DMS 273 treated with DMSO at 0.1 percent for 48 hours (cell line): ENCODE measurements at regions not wholly inside any gene's neighbourhood (a gene's known extent, or its start where the extent isn't known, plus 50 kb on each side); places are given as distances from the start of the nearest gene placed in this dataset.
"Not testable (repeated sequence)": the region's sequence is repeated elsewhere in the genome, so short reads cannot be mapped to it uniquely, and the experiment has no call there.

ENCODE experiments used
- DNase-seq: peaks from one replicate; lab custom pipeline; 2025; lab: John Stamatoyannopoulos, UW

- no peak for DNase-seq
Observed at GRCh38 chr5:97544678-97545077, 361.6 kb upstream of the RIOK2 start.

DNA sequence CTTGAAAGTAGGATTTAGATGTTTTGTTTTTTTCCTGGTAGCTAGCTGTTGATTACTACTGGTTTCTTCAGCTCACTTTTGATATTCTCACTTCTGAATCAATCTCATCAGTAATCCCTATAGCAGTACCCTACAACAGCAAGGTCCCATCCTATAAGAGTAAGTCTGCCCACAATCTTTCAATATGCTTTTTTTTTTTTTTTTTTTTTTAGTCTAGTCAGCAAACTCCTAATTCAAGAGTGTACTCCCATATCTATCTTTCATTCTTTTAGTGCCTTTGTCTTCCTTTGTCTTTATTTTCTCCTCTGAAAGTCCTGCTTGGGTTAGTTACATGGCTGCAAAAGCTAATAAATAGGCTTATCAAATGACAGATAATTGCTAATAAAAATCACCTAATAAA, 362.4 kb upstream of the RIOK2 start:
- DNase-seq = no peak

- no peak for DNase-seq
Observed at GRCh38 chr5:97545886-97546535, 363.0 kb upstream of the RIOK2 start.

GRCh38 chr5:97547430-97547829, 364.4 kb upstream of the RIOK2 start:
- no peak for DNase-seq

GRCh38 chr5:97547999-97548738, 365.1 kb upstream of the RIOK2 start:
- no peak for DNase-seq

DNA sequence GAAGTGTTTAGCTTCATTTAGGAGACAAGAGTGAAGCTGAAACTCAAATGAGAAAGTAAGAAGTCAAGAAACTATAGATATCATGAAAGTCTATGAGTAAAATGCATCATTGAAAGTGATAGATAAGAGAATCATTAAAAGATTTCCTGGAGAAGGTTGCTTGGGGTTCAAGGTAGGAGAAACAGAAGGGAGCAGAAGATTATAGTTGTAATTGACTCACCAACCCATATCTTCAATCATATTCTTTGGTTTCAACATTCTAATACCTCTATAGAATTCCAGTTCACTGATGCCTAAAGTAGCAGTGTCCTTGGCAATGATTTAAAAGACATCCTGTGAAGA, 365.7 kb upstream of the RIOK2 start:
- no peak for DNase-seq

- no peak for DNase-seq
Observed at GRCh38 chr5:97549496-97549895, 366.4 kb upstream of the RIOK2 start.

GRCh38 chr5:97550164-97550563, 367.1 kb upstream of the RIOK2 start:
- DNase-seq = no peak

DNA sequence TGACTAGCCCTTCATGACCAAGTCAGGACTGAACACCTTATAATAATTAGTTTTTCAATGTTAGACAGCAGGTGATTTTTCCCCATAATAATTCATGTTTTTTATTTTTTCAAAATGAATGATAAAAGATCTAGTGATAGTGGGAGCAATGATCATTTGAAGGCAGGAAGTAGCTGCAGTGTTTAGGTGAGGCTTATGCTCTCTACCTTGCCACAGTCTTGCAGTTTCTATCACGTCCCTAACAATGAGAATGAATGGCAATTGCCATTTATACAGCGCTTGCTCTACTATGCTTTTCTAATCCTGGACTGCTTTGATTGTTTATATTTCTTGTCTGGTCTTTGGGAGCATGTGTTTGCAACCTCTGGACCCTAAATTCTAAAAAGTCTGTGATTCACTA, 367.8 kb upstream of the RIOK2 start:
- no peak for DNase-seq

DNA sequence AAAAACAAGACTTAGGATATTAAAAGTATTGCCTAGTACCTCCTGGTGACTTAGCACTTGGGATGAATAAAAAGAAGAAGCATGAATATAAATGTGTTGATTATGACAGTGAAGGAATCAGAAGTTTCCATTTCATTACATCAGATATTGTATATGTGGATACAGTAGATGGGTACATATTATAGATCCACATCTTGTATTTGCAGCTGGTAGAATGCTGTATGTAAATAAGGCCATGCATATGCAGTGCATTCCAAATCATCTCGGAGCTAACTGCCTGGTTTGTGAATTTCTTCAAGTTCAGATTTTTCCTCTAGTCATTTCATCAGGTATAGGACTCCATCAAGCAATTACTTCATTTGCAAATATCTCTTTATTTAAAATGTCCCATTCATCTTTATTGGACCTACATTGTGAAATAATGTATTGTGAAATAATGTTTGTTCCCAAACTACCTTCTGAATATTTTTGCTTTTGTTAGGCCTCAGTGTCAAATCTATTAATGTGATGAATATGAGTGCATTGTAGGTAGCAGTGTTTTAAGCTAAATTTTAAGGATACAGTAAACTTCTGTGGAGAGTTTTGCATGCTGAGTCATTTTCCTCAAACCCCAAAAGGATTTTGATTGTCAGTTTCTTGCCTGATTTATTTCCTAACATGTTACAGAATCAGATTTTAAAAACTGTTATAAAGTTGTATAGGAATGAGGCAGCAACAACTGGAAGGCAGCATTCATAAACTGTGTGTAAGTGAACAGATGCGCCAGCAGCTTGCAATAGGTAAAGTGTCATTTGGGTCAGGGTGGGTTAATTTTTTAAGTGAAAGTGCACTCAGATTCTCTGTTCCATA, 370.8 kb upstream of the RIOK2 start:
- DNase-seq = no peak

- no peak for DNase-seq
Observed at GRCh38 chr5:97554977-97555643, 372.1 kb upstream of the RIOK2 start.

DNA sequence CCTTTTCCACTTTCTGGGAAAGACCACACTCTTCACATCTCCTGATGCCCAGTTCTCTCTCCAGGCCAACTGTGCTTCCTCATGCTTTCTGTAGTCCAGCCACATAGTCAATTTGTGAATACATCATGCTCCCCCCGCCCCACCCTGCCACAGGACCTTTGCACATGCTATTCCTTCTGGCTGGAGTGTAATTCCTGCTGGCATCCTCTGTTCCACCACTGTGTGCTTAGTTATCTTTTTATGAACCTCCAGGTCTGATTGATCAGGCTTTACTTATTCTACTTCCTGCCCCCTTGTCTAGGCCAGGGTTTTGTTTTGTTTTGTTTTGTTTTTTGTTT, 372.6 kb upstream of the RIOK2 start:
- DNase-seq = no peak

GRCh38 chr5:97559827-97560598, 377.0 kb upstream of the RIOK2 start:
- no peak for DNase-seq

- no peak for DNase-seq
Observed at GRCh38 chr5:97560599-97560993, 377.5 kb upstream of the RIOK2 start.

DNA sequence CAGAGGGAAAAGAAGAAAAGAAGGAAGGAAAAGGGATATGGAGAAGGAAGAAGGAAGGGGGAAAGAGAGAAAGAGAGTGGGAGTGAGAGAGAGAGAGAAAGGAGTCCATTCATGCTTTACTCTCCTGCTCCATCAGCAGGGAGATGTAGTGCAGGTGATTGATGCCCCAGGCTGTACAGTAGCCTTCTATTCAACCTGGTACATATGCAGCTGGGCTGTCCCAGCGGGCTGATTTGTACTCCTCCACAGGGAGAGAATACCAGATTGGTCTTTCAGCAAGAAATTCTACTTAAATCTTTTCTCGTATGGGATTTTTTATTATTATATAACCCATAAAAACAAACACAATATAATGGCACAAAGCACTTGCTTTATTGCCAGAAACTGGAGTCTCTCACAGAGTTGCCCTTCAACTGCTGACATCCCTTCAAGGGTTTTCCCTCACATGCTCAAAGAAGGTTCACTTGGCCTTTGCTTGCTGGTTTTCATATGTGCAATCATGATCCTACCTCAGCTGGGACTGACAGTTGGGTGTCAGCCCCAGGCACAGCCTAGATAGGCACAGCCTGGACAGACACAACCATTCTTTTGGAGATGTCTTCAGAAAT, 380.1 kb upstream of the RIOK2 start:
- no peak for DNase-seq

GRCh38 chr5:97568382-97568781, 385.3 kb upstream of the RIOK2 start:
- no peak for DNase-seq

GRCh38 chr5:97570242-97570641, 387.2 kb upstream of the RIOK2 start:
- no peak for DNase-seq

- DNase-seq = no peak
Observed at GRCh38 chr5:97575322-97575721, 392.3 kb upstream of the RIOK2 start.

GRCh38 chr5:97576956-97577355, 393.9 kb upstream of the RIOK2 start:
- no peak for DNase-seq

- not testable (repeated sequence) for DNase-seq
Observed at GRCh38 chr5:97579977-97580376, 396.9 kb upstream of the RIOK2 start.

DNA sequence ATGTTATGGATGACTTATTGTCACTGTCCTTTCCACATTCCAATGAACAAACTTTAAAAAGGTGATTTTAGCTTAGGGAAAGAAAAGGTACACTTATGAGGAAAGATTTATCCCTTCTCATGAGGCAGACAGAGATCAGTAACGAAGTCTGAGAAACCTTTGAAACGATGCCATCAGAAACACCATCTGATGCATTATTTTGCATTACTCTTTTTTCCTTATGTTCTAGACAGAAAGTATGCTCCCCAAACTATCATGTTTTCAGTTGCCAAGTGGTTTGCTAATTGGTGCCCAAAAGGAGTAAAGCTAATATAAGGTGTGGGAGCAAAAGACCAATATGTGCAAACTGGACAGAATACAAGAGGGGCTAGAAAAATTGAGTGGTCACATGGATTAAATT, 397.7 kb upstream of the RIOK2 start:
- DNase-seq = no peak
